ENCODE measurements at regions not wholly inside any gene's neighbourhood (a gene's known extent, or its start where the extent isn't known, plus 50 kb on each side); places are given as distances from the start of the nearest gene placed in this dataset.

DNA sequence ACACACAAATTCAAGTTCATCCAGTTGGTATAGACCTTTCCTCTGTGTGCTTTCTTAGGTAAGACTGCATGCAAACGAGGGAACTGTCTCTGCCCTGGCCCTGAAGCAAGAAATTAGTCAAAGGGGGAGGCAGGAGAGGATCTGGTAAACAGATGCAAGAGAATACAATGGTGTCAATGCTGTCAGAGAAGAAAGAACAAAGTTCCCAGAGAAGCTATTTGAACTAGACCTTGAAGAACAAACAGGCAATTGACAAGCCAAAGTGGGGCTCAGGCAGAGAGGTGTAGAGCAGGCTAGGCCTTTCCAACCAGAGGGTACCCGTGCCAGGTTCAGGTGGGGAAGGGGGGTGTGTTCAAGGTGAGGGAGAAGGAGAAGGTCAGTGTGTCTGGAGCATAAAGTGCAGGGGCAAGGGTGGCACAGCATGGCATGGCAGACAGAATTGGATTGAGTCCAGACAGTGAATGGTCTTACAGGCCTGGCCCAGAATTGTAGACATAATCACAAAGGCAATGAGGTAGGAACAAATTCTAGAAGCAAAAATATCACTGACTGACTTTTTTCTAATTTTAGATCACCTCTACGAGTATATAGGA is 95.0 kb upstream of the STARD13 start:
- TF ChIP-seq, protein P1, sequence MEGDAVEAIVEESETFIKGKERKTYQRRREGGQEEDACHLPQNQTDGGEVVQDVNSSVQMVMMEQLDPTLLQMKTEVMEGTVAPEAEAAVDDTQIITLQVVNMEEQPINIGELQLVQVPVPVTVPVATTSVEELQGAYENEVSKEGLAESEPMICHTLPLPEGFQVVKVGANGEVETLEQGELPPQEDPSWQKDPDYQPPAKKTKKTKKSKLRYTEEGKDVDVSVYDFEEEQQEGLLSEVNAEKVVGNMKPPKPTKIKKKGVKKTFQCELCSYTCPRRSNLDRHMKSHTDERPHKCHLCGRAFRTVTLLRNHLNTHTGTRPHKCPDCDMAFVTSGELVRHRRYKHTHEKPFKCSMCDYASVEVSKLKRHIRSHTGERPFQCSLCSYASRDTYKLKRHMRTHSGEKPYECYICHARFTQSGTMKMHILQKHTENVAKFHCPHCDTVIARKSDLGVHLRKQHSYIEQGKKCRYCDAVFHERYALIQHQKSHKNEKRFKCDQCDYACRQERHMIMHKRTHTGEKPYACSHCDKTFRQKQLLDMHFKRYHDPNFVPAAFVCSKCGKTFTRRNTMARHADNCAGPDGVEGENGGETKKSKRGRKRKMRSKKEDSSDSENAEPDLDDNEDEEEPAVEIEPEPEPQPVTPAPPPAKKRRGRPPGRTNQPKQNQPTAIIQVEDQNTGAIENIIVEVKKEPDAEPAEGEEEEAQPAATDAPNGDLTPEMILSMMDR (conservative IDR thresholded peaks at IDR 0.05), result no peak
- no peaks in the 10 kb centered on the region for H3K36me3 Mint-ChIP-seq (ENCODE audit: low read depth)
- no peaks in the 10 kb centered on the region for H3K9me3 Mint-ChIP-seq
- no peak overlapping the region for H3K4me3 Mint-ChIP-seq
- H3K4me1 Mint-ChIP-seq, result peaks cover 11% of the 10 kb centered on the region
- H3K27ac Mint-ChIP-seq (ENCODE audit: unreplicated experiment), result no peak overlapping the region
- H3K27me3 Mint-ChIP-seq (ENCODE audit: low read depth), result no peaks in the 10 kb centered on the region
- no peak for DNase-seq (ENCODE audit: low read depth, low spot score)

DNA sequence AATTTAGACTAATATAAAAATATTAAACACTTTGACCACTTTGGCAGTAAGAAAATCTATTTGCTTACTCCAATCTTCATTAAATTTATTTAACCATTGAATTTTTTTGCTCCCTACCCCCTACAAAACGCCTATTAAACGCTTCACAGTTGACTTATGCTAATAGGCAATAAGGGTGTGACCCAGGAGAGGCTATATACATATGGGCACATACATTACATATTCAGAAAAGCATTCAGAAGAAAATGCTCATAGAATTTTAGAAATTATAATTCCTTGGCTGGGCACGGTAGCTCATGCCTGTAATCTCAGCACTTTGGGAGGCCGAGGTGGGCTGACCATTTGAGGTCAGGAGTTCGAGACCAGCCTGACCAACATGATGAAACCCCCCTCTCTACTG is 95.6 kb upstream of the STARD13 start:
- Mint-ChIP-seq H3K27me3 (ENCODE audit: low read depth) (no peaks in the 10 kb centered on the region), H3K36me3 (ENCODE audit: low read depth) (no peaks in the 10 kb centered on the region), H3K4me3 (no peak overlapping the region), H3K4me1 (peaks cover 11% of the 10 kb centered on the region), H3K9me3 (no peaks in the 10 kb centered on the region), H3K27ac (ENCODE audit: unreplicated experiment) (no peak overlapping the region)
- DNase-seq (ENCODE audit: low read depth, low spot score), result no peak
- TF ChIP-seq, protein P1 (conservative IDR thresholded peaks at IDR 0.05), result no peak

DNA sequence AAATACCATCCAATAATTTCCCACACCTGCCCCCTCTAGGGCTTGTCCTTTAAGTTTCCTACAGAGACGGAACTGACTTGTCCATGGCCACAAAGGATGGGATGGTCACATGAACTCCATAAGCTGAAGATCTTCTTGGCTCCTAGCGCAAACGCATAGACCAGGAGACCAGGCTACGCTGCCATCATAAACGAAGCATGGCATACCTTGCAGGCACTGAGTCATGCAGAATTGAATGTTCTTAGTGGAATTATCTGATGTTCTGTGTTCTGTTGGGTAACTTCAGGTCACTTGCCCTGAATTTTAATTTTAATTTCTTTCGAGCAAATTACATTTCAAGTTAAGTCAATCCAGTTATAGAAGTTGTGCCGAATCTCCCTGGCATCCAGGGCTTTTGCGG is 96.4 kb upstream of the STARD13 start:
- no peak overlapping the region for H3K27ac Mint-ChIP-seq (ENCODE audit: unreplicated experiment)
- H3K27me3 Mint-ChIP-seq (ENCODE audit: low read depth), result no peaks in the 10 kb centered on the region
- no peaks in the 10 kb centered on the region for H3K9me3 Mint-ChIP-seq
- TF ChIP-seq, protein P1 (conservative IDR thresholded peaks at IDR 0.05), result no peak
- H3K4me3 Mint-ChIP-seq, result no peak overlapping the region
- H3K4me1 Mint-ChIP-seq, result peaks cover 5% of the 10 kb centered on the region
- no peaks in the 10 kb centered on the region for H3K36me3 Mint-ChIP-seq (ENCODE audit: low read depth)
- no peak for DNase-seq (ENCODE audit: low read depth, low spot score)

DNA sequence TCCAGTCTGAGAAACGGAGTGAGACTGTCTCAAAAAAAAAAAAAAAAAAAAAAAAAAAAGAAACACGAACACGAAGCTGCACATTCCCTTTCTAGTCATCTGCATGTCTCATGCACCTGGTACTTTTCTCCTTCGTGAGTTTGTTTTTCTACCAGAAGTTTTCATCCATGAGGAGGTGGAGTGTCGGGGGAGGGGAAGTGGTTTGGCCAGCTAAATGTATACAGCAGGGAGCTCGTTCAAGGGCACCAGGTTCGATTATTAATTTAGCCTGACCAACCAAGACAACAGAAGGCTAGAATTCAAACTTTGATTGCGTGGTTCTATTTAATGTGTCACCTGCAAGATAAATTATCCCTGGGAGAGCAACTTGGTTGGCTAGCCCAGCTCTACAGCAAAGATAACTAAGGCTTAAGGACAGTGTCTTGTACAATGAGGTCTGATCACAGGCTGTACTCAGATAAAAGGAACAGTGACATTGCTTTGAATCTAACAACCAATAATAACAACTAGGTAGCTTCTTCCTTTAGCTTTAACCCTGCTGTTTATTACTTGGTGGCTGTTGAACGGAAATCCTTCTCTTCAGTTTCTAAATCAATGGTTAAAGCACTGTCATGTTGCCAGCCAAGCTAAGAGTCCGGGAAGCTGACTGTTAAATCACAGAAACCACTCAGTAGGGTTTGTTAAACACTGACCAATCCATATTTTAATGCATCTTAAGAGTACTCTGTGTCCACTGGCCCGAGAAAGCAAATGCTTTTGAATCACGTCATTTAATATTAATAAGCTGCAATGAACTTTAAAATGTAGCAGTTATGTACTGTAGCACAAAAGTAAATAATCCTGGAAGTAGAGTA is 98.4 kb upstream of the STARD13 start:
- Mint-ChIP-seq H3K4me1 (peaks cover 5% of the 10 kb centered on the region), H3K4me3 (no peak overlapping the region), H3K36me3 (ENCODE audit: low read depth) (no peaks in the 10 kb centered on the region), H3K27ac (ENCODE audit: unreplicated experiment) (no peak overlapping the region), H3K27me3 (ENCODE audit: low read depth) (no peaks in the 10 kb centered on the region), H3K9me3 (no peaks in the 10 kb centered on the region)
- TF ChIP-seq, protein P1 (conservative IDR thresholded peaks at IDR 0.05), result no peak
- DNase-seq (ENCODE audit: low read depth, low spot score), result no peak

DNA sequence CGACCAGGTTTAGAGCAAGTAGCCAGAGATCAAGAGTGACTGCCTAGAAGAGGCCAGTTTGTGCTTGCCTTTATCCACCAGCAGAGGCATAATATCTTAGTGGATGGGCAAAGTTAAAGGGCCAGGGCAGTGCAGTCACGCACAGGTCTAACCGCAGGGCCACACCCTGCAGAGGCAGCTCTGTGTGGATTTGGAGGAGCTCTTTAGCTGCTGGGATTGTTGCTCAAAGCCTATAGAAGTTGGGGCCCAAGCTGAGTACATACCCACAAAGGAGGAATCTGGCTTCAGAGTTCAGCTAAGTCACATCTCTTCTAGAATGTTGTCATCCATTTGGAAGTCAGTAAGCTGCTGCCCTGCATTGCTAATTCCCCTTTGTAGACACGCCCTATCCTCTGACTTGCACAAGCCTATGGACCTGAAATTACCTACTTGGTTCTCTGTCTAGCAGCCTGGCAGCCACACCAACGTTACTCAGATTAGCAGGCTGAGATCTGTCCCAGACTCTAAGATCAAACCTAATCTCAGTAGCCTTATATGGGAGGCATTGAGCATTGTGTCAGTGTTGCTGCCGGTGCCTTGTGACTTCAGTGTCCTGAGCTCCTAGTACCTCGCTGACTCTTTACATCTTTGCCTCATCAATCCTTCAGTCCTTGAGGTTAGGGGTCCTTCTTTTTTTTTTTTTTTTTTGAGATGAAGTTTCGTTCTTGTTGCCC is 102.9 kb upstream of the STARD13 start:
- no peak for DNase-seq (ENCODE audit: low read depth, low spot score)
- no peak overlapping the region for H3K27ac Mint-ChIP-seq (ENCODE audit: unreplicated experiment)
- peaks cover 19% of the 10 kb centered on the region for H3K4me1 Mint-ChIP-seq
- no peak overlapping the region for H3K4me3 Mint-ChIP-seq
- no peaks in the 10 kb centered on the region for H3K27me3 Mint-ChIP-seq (ENCODE audit: low read depth)
- H3K36me3 Mint-ChIP-seq (ENCODE audit: low read depth), result no peaks in the 10 kb centered on the region
- no peaks in the 10 kb centered on the region for H3K9me3 Mint-ChIP-seq
- TF ChIP-seq, protein P1 (conservative IDR thresholded peaks at IDR 0.05), result no peak

All from neural crest cell (in vitro differentiated cells).